H1 (cell line): ENCODE measurements at regions not wholly inside any gene's neighbourhood (a gene's known extent, or its start where the extent isn't known, plus 50 kb on each side); places are given as distances from the start of the nearest gene placed in this dataset.
A peak's percentile ranks its signal among the peaks of the same experiment; 100 is the strongest.

ENCODE experiments used
- CTCF ChIA-PET: fragments of 300-600 bp; sonication (Branson Sonifier 250); formaldehyde crosslinking; loops from one replicate; lab custom pipeline; 2021; ENCODE audit not compliant: partially characterized antibody; lab: Charles Lee
- POLR2A ChIA-PET: fragments of 300-600 bp; sonication (Branson Sonifier 250); formaldehyde crosslinking; loops from one replicate; lab custom pipeline; 2021; ENCODE audit warnings: inconsistent platforms; ENCODE audit not compliant: partially characterized antibody; lab: Charles Lee
- DNase-seq, 2 experiments: peaks; one replicate each; pipeline versions ENCODE4 v3.0.0 to v3.0.0-alpha.2; 2010 to 2022; ENCODE audit warnings: low spot score in 2 of 2, low read depth in 1 of 2, mixed read lengths in 1 of 2
- FAIRE-seq: peaks from 2 replicates; lab custom pipeline; 2011; peaks lifted over from hg19 to GRCh38; lab: Jason Lieb, UNC
- H2AFZ ChIP-seq: 2 replicates; pipeline ENCODE4 v1.8.1; 2012; ENCODE audit warnings: low read length, inconsistent platforms
- H2AK5ac ChIP-seq: 2 replicates; pipeline ENCODE4 v1.6.1; 2013; ENCODE audit warnings: low read depth, low read length
- H2BK120ac ChIP-seq: replicated peaks from 2 replicates; pipeline ENCODE3; 2013; ENCODE audit warnings: low read depth, low read length, inconsistent platforms
- H2BK12ac ChIP-seq: 2 replicates; pipeline ENCODE4 v1.6.1; 2013; ENCODE audit warnings: low read depth, low read length
- H2BK15ac ChIP-seq: 2 replicates; pipeline ENCODE4 v1.6.1; 2013; ENCODE audit warnings: low read length
- H2BK20ac ChIP-seq: 2 replicates; pipeline ENCODE4 v1.6.1; 2013; ENCODE audit warnings: low read length
- H2BK5ac ChIP-seq: 2 replicates; pipeline ENCODE4 v1.6.1; 2013; ENCODE audit warnings: low read depth, low read length
- H3K14ac ChIP-seq: 2 replicates; pipeline ENCODE4 v1.6.1; 2013; ENCODE audit warnings: inconsistent platforms; ENCODE audit not compliant: insufficient read length
- H3K18ac ChIP-seq: 2 replicates; pipeline ENCODE4 v1.6.1; 2013; ENCODE audit warnings: low read length; ENCODE audit errors: extremely low read depth
- H3K23ac ChIP-seq: 2 replicates; pipeline ENCODE4 v1.6.1; 2013; ENCODE audit warnings: inconsistent platforms; ENCODE audit not compliant: insufficient read length
- H3K23me2 ChIP-seq: 2 replicates; pipeline ENCODE4 v1.6.1; 2013; ENCODE audit warnings: low read depth, low read length
- H3K27ac ChIP-seq: 2 replicates; pipeline ENCODE4 v1.6.1; 2011; ENCODE audit warnings: low read depth, low read length, inconsistent platforms
- H3K27me3 ChIP-seq, 4 experiments: replicated peaks in 1 of 4; 1 replicate in 1 of 4; 2 replicates in 3 of 4; pipeline versions ENCODE4 v1.6.1 to v1.8.1; 2011 to 2013; ENCODE audit warnings: low read length in 3 of 4, mild to moderate bottlenecking in 3 of 4, inconsistent platforms in 2 of 4, mixed read lengths in 2 of 4, moderate library complexity in 1 of 4; ENCODE audit not compliant: control insufficient read depth in 3 of 4, insufficient read depth in 3 of 4; ENCODE audit errors: extremely low read depth in 1 of 4
- H3K36me3 ChIP-seq, 4 experiments: 2 replicates each; pipeline versions ENCODE4 v1.6.1 to v1.8.1; 2011 to 2013; ENCODE audit warnings: mild to moderate bottlenecking in 4 of 4, low read length in 3 of 4, moderate library complexity in 2 of 4, control low read depth in 1 of 4, inconsistent platforms in 1 of 4; ENCODE audit not compliant: insufficient read depth in 4 of 4, control insufficient read depth in 2 of 4
- H3K4ac ChIP-seq: replicated peaks from 2 replicates; pipeline ENCODE3; 2013; ENCODE audit warnings: low read length, low read depth, mixed read lengths, inconsistent platforms; ENCODE audit not compliant: insufficient read length
- H3K4me1 ChIP-seq, 4 experiments: replicated peaks in 1 of 4; 1 replicate in 1 of 4; 2 replicates in 3 of 4; pipeline versions ENCODE4 v1.6.1 to v1.8.1; 2011 to 2013; ENCODE audit warnings: low read length in 3 of 4, inconsistent platforms in 2 of 4, mixed read lengths in 1 of 4; ENCODE audit not compliant: insufficient read depth in 4 of 4, control insufficient read depth in 3 of 4
- H3K4me2 ChIP-seq, 2 experiments: 2 replicates each; pipeline versions ENCODE4 v1.6.1 to v1.8.1; 2011 to 2013; ENCODE audit warnings: low read depth in 2 of 2, low read length in 2 of 2, control low read depth in 1 of 2, inconsistent platforms in 1 of 2, mild to moderate bottlenecking in 1 of 2; ENCODE audit not compliant: insufficient read depth in 1 of 2
- H3K4me3 ChIP-seq, 4 experiments: fragments of 200-600, 300-600 bp in 1 of 4; sonication (generic), shearing (Covaris generic), sonication (Bioruptor Twin) in 1 of 4; 2 replicates each; pipeline versions ENCODE4 v1.5.1 to v1.8.1; 2011 to 2016; ENCODE audit warnings: low read length in 4 of 4, low read depth in 3 of 4, control low read depth in 2 of 4, inconsistent platforms in 2 of 4, mild to moderate bottlenecking in 2 of 4, mixed read lengths in 1 of 4, moderate library complexity in 1 of 4; ENCODE audit not compliant: insufficient read depth in 2 of 4; ENCODE audit errors: extremely low read depth in 1 of 4
- H3K56ac ChIP-seq: replicated peaks from 2 replicates; pipeline ENCODE3; 2013; ENCODE audit warnings: low read depth, mild to moderate bottlenecking, mixed read lengths, low read length, inconsistent platforms; ENCODE audit not compliant: insufficient read length
- H3K79me1 ChIP-seq: 2 replicates; pipeline ENCODE4 v1.6.1; 2013; ENCODE audit warnings: low read depth, low read length, control low read depth
- H3K79me2 ChIP-seq, 2 experiments: 2 replicates each; pipeline versions ENCODE4 v1.6.1 to v1.8.1; 2012 to 2013; ENCODE audit warnings: low read length in 2 of 2, mild to moderate bottlenecking in 2 of 2, inconsistent platforms in 1 of 2; ENCODE audit not compliant: insufficient read depth in 2 of 2, control insufficient read depth in 1 of 2
- H3K9ac ChIP-seq, 4 experiments: replicated peaks in 1 of 4; 1 replicate in 1 of 4; 2 replicates in 3 of 4; pipeline versions ENCODE4 v1.6.1 to v1.8.1; 2011 to 2013; ENCODE audit warnings: low read depth in 3 of 4, low read length in 3 of 4, control low read depth in 2 of 4, mild to moderate bottlenecking in 2 of 4, moderate library complexity in 2 of 4, inconsistent platforms in 1 of 4; ENCODE audit errors: extremely low read depth in 1 of 4
- H3K9me3 ChIP-seq, 2 experiments: 2 replicates each; pipeline versions ENCODE4 v1.6.1 to v1.8.1; 2012 to 2013; ENCODE audit warnings: mild to moderate bottlenecking in 2 of 2, moderate library complexity in 2 of 2, control low read depth in 1 of 2, inconsistent platforms in 1 of 2, low read depth in 1 of 2, low read length in 1 of 2, mixed read lengths in 1 of 2; ENCODE audit not compliant: insufficient read depth in 2 of 2
- H4K20me1 ChIP-seq, 2 experiments: replicated peaks in 1 of 2; 2 replicates each; pipeline versions ENCODE3 to v1.8.1; 2011 to 2013; ENCODE audit warnings: inconsistent platforms in 2 of 2, low read length in 2 of 2, mild to moderate bottlenecking in 1 of 2; ENCODE audit not compliant: insufficient read depth in 2 of 2, control insufficient read depth in 1 of 2
- H4K5ac ChIP-seq: 2 replicates; pipeline ENCODE4 v1.6.1; 2013; ENCODE audit warnings: low read length, low read depth, mixed read lengths, inconsistent platforms; ENCODE audit not compliant: insufficient read length
- H4K8ac ChIP-seq: 2 replicates; pipeline ENCODE4 v1.8.0; 2013; ENCODE audit warnings: mild to moderate bottlenecking, moderate library complexity, low read length, inconsistent platforms; ENCODE audit not compliant: insufficient read depth; ENCODE audit errors: extremely low read depth
- H4K91ac ChIP-seq: replicated peaks from 2 replicates; pipeline ENCODE3; 2013; ENCODE audit warnings: low read length, mixed read lengths, inconsistent platforms; ENCODE audit not compliant: insufficient read length
- ASH2L ChIP-seq: fragments of 200-600, 300-600 bp; sonication (generic); IDR thresholded peaks from one replicate; pipeline ENCODE4 v1.7.1; 2017; ENCODE audit warnings: low read length
- CBX5 ChIP-seq: fragments of 300-800, 300-1000 bp; sonication (generic); IDR thresholded peaks from 2 replicates; pipeline ENCODE4 v1.7.1; 2016; ENCODE audit warnings: antibody characterized with exemption, low read length, low read depth
- GABPA ChIP-seq: IDR thresholded peaks from 2 replicates; pipeline ENCODE4 v1.6.1; 2011; ENCODE audit warnings: mild to moderate bottlenecking, low read length, moderate library complexity, borderline replicate concordance; ENCODE audit not compliant: insufficient read depth
- SP4 ChIP-seq: IDR thresholded peaks from 2 replicates; pipeline ENCODE4 v1.6.1; 2012; ENCODE audit warnings: low read length, inconsistent platforms
- TAF7 ChIP-seq: optimal IDR thresholded peaks from 2 replicates; pipeline ENCODE3; 2011; ENCODE audit warnings: low read depth, mild to moderate bottlenecking, inconsistent platforms, low read length, moderate library complexity, borderline replicate concordance
- TEAD4 ChIP-seq: IDR thresholded peaks from 2 replicates; pipeline ENCODE4 v1.6.1; 2012; ENCODE audit warnings: low read depth, low read length, inconsistent platforms, mixed read lengths
- WGBS, 2 experiments: shearing (Covaris generic) in 1 of 2; methylation state at CpG; one replicate each; pipeline versions ENCODE4 v1.1.6 to v1.1.7; 2013 to 2015; ENCODE audit warnings: low lambda C conversion rate in 2 of 2, mixed read lengths in 2 of 2, inconsistent platforms in 1 of 2, low coverage in 1 of 2, missing lambda C conversion rate in 1 of 2; ENCODE audit not compliant: insufficient replicate concordance in 2 of 2, insufficient coverage in 1 of 2, insufficient read length in 1 of 2; ENCODE audit errors: extremely low coverage in 1 of 2, missing lambda C conversion rate in 1 of 2; 5-methylcytosine and 5-hydroxymethylcytosine counted together

DNA sequence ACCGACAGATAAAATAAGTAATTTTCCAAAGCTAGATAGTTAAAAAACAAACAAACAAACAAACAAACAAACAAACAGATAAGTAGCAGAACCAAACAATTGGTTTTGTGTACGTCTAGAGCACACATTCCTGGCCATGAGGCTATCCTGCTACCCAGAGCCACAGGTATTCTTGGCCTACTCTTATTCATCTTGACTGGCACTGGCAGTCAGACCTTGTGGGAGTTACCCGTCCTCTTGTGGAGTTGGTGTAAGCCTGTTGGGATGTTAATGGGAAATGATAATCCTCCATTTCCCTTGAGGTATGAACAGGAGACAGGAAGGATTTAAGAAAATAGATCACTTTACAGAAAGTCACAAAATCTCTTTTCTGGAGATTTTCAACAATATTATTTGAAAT, 142.4 kb upstream of the MEOX2 start:
- Histone ChIP-seq H4K20me1 (no peaks in the 10 kb centered on the region), H3K79me1 (no peaks in the 10 kb centered on the region), H3K4me2 (no peak overlapping the region), H4K91ac (no peak overlapping the region), H3K79me2 (no peaks in the 10 kb centered on the region), H2BK15ac (no peak overlapping the region), H4K8ac (no peak overlapping the region), H3K27ac (no peak overlapping the region), H3K23me2 (no peaks in the 10 kb centered on the region), H2BK20ac (no peak overlapping the region), H3K9ac (no peak overlapping the region), H3K4me1 (no peaks in the 10 kb centered on the region; a peak in 1 of 7 replicates), H3K14ac (no peak overlapping the region), H3K9me3 (no peaks in the 10 kb centered on the region), H2BK12ac (no peak overlapping the region), H3K18ac (no peak overlapping the region), H2BK120ac (no peak overlapping the region), H3K36me3 (no peaks in the 10 kb centered on the region), H3K23ac (no peak overlapping the region), H4K5ac (no peak overlapping the region), H2BK5ac (no peak overlapping the region), H3K56ac (no peak overlapping the region), H3K4me3 (no peak overlapping the region), H2AK5ac (no peak overlapping the region), H3K27me3 (no peaks in the 10 kb centered on the region), H3K4ac (no peak overlapping the region), H2AFZ (no peak overlapping the region)
- no peak for FAIRE-seq
- no peak for DNase-seq
- 77% methylated on average over 3 of the region's 3 CpGs; no CpG with 5 or more reads in 1 of the 2 experiments for WGBS, 2 experiments
- CTCF ChIA-PET = interaction anchor here (1.0 to 1.1 kb wide), 2 partner anchors 44 to 60 kb away, joined by 3 read pairs; no protein-coding TSS in a partner anchor
- POLR2A ChIA-PET = interaction anchor here (0.7 kb wide), 1 partner anchor 8 kb away, joined by 3 read pairs; no protein-coding TSS in a partner anchor
- TF ChIP-seq ASH2L (no peak), GABPA (no peak), TAF7 (no peak), TEAD4 (0 out of 2 replicates have a peak, but pooled peaks have one; percentile 6), SP4 (no peak), CBX5 (no peak)
